HG02943 (cell line): ENCODE measurements at regions not wholly inside any gene's neighbourhood (a gene's known extent, or its start where the extent isn't known, plus 50 kb on each side); places are given as distances from the start of the nearest gene placed in this dataset.

Experiments used
- ATAC-seq: cut with Tn5 transposase; IDR thresholded peaks from one replicate; pipeline ENCODE4 v1.9.1; 2021; ENCODE audit warnings: mild to moderate bottlenecking, low read depth, moderate library complexity; ENCODE audit not compliant: unreplicated experiment

GRCh38 chr11:121761186-121761585 lies 308.4 kb upstream of the SORL1-AS1 start:
- no peak for ATAC-seq

DNA sequence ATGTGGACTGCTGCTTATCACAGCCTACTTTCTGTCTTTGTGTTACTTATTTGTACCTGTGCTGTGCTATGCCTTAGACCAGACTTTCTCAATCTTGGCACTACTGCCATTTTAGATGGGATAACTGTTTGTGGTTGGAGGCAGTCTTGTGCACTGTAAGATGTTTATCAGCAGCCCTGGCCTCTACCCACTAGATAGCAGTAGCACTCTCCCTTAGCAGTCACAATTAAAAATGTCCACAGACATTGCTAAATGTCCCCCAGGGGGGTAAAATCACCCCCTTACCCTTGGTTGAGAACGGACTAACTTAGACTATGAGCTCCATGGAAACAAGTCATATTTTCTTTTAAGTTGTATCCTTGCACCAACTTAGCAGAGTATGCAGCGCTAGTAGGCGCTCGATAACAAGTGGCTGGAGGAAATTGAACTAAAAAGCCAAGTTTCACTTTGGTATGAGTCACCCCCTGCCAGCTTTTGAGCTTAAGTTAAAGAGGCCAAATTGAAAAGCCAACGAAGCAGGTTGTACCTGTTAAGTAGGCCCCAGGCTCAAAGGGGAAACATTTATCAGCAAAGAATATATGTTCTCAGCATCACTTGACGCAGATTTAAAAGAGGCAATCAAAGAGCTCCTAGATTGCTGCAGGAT lies 304.8 kb upstream of the SORL1-AS1 start:
- no peak for ATAC-seq

DNA sequence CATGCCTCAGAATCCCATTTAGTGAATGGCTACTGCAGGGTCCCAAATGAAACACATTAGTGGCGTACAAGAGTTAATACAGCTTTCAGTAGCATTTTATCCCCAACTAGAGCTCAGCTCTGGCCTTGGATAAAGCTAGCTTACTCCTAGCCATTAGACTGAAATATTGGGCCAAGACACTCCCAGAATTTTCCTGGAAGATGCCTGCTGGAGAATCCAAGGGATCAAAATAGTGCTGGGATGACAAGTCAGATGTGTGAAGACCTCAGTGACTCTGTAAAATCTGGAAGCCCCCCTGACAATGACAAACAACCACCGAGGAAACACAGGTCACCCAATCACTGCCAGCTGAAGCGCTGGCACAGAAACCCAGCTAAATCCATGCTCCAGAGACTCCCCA lies 303.1 kb upstream of the SORL1-AS1 start:
- ATAC-seq: no peak

- no peak for ATAC-seq
Observed at GRCh38 chr11:121755191-121755590, 302.4 kb upstream of the SORL1-AS1 start.

DNA sequence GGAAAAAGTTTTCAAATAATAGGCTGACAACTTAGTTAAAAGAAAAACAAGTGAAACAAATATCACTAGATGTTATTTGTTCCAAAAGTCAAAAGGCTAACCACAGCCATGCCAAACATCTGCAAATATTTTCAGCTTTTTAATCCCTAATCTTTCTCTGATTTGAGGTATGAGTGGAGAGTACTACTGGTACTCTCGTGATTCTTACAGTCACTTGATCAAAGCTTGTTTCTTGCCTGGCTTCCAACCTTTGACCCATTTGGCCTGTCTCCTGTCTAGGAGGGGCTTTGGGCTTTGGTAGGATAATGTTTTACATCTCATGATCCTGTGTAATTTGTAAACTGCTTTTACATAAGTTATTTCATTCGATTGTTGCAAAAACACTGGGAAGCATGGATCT lies 301.8 kb upstream of the SORL1-AS1 start:
- ATAC-seq: no peak

- ATAC-seq: no peak
Observed at GRCh38 chr11:121749691-121750090, 296.9 kb upstream of the SORL1-AS1 start.

- ATAC-seq: no peak
Observed at GRCh38 chr11:121748068-121748467, 295.3 kb upstream of the SORL1-AS1 start.

GRCh38 chr11:121743285-121743684 lies 290.5 kb upstream of the SORL1-AS1 start:
- ATAC-seq: no peak

DNA sequence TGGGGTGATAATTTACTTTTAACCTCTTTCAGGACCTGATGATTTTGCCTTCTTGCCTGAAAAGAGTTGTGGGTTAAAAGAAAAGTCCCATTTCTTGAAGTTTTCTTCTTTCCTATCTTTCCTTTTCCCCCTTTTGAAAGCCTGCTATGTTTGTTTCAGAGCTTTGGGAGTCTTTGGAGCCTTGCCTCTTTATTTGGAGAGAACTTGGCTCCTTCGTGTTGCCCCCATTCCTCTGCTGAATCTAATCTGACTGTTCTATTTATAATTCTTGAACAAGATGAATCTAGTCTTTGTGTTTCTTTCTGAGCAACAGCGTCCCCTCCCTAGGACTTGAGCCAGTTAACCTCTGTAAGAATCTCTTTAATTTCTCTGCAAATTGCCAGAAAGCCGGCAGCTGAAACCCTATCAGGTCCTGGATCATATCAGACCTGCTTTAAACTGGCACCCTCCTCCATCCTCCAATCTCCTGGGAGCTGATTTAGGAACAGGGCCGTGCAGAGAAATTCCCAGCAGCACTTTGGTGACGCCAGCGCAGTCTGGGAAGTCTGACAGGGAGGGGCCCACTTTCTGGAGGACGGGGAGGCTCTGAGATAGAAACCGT lies 289.1 kb upstream of the SORL1-AS1 start:
- ATAC-seq: no peak

DNA sequence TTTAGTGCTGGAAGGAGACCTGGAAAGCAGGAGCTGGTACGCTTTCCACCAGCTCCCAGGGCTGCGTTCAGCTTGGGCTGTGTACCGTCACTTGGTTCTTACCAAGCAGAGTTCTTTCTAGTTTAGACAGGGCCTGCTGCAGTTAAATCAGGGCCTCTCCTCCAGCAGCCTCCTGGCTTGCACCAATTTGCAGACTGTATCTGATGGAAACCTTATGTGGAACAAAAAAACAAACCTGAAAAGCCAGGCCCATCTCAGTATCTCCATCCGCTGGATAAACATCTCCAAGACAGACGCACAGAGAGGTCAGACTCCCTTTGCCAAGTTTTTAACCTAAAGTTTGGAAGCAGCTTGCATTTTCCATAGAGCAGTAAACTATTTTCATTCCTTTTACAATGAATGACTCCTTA lies 288.6 kb upstream of the SORL1-AS1 start:
- ATAC-seq: no peak

DNA sequence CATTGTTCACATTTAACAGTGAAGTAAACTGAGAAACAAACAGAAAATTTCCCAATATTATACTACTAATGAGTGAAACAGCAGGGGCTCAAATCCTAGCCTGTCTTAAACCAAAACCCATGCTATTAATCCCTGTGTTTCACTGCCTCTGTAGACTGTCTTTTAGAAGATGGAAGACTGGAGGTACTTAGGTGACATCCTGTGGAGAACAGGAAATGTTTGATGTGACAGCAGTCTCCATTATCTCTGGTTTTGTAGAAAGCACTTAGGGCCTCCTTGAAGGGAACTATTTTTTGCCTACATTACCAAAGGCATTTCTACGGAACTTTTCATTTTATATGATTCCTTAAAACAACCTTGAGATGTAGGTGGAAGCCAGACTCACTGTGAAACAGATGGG lies 288.1 kb upstream of the SORL1-AS1 start:
- no peak for ATAC-seq

GRCh38 chr11:121733858-121734257 lies 281.1 kb upstream of the SORL1-AS1 start:
- no peak for ATAC-seq

- ATAC-seq: no peak
Observed at GRCh38 chr11:121727942-121728341, 275.2 kb upstream of the SORL1-AS1 start.

- no peak for ATAC-seq
Observed at GRCh38 chr11:121723246-121723741, 270.5 kb upstream of the SORL1-AS1 start.

GRCh38 chr11:121722431-121723245 lies 269.9 kb upstream of the SORL1-AS1 start:
- no peak for ATAC-seq

GRCh38 chr11:121721961-121722360 lies 269.2 kb upstream of the SORL1-AS1 start:
- no peak for ATAC-seq

DNA sequence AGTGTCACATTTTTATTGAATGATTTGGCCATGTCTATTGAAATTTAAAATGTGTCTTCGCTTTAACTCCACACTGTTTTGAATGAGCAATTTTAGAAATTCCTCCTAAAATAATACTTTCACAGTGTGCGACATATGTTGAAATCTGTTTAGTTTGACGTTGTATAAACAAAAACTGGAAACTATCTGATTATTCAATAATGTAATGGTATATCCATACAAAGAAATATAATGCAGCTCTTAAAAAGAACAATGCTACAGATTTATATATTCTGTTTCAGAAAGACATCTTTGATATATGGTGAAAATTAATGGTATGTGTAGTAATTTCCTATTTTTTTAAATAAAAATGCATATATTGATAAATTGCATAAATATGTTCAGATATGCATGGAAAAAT lies 268.7 kb upstream of the SORL1-AS1 start:
- ATAC-seq: no peak

GRCh38 chr11:121717296-121717695 lies 264.5 kb upstream of the SORL1-AS1 start:
- ATAC-seq: no peak

- ATAC-seq: no peak
Observed at GRCh38 chr11:121716060-121716459, 263.3 kb upstream of the SORL1-AS1 start.

DNA sequence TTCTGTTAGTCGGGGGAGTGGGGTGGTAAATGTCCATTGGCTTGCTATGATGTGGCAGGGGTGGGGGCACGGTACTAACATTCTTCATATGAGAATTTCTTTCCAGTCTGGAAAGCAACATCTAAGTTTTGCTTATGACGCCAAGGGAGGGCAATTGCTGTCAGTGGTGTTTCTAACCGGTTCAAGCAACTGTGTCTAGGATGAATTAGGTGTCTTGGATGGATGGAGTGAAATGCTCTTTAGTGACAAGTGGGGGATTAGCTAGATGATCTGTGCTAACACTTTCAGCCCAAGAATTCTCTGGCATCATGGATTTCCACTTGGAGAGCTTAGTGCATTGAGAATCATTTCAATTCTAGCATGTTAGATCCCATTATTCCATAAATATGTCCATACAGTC lies 262.6 kb upstream of the SORL1-AS1 start:
- ATAC-seq: no peak

GRCh38 chr11:121714351-121714750 lies 261.6 kb upstream of the SORL1-AS1 start:
- no peak for ATAC-seq
